K562 (cell line): ENCODE measurements at regions not wholly inside any gene's neighbourhood (a gene's known extent, or its start where the extent isn't known, plus 50 kb on each side); places are given as distances from the start of the nearest gene placed in this dataset.

Source experiments
- ATAC-seq: fragments of 200-7000 bp; cut with Tn5 transposase; 3 replicates; pipeline ENCODE4 v1.9.1; 2020; ENCODE audit warnings: moderate library complexity
- BruUV-seq: library from RNA; stranded (reverse); fragments of 400-500 nt; replicated peaks from 2 replicates; lab custom pipeline; 2021; lab: Mats Ljungman, UMichigan
- CTCF ChIA-PET: fragments of 300-600 bp; formaldehyde crosslinking; extraction: SDS; loops from one replicate; lab custom pipeline; 2021; ENCODE audit warnings: low intra/inter-chr PET ratio; lab: Yijun Ruan, JAX
- POLR2A ChIA-PET: fragments of 300-600, 350-650 bp; sonication (Branson Sonifier 250); formaldehyde crosslinking; extraction: SDS; loops from one replicate; lab custom pipeline; 2021; ENCODE audit warnings: antibody characterized with exemption, inconsistent platforms; lab: Yijun Ruan, JAX
- DNase-seq, 4 experiments: peaks; one replicate each; pipeline versions ENCODE4 v3.0.0 to v3.0.0-alpha.2; 2011 to 2018; ENCODE audit warnings: low spot score in 3 of 4, mixed read lengths in 3 of 4; ENCODE audit errors: extremely low read depth in 1 of 4
- FAIRE-seq: peaks from 2 replicates; lab custom pipeline; 2011; peaks lifted over from hg19 to GRCh38; lab: Jason Lieb, UNC
- H2AFZ ChIP-seq: 2 replicates; pipeline ENCODE4 v1.6.0; 2011; ENCODE audit warnings: low read depth, low read length, control low read depth, inconsistent platforms
- H3K27ac ChIP-seq: fragments of 200-600 bp; 3 replicates; pipeline ENCODE4 v1.8.0; 2011; ENCODE audit warnings: low read depth, mild to moderate bottlenecking, control low read depth, inconsistent platforms, low read length, moderate library complexity, mixed read lengths; ENCODE audit errors: extremely low read depth
- H3K27me3 ChIP-seq, 2 experiments: fragments of 300-600 bp in 1 of 2; 2 replicates in 1 of 2; 3 replicates in 1 of 2; pipeline versions ENCODE4 v1.6.0 to v1.8.0; 2011; ENCODE audit warnings: inconsistent platforms in 2 of 2, low read length in 2 of 2, mild to moderate bottlenecking in 1 of 2, mixed read lengths in 1 of 2, moderate library complexity in 1 of 2; ENCODE audit not compliant: control insufficient read depth in 2 of 2, insufficient read depth in 2 of 2
- H3K36me3 ChIP-seq: fragments of 300-600 bp; 3 replicates; pipeline ENCODE4 v1.8.0; 2011; ENCODE audit warnings: mild to moderate bottlenecking, low read length, inconsistent platforms; ENCODE audit not compliant: control insufficient read depth, insufficient read depth
- H3K4me1 ChIP-seq, 2 experiments: fragments of 200-600 bp in 1 of 2; replicated peaks in 1 of 2; 2 replicates in 1 of 2; 3 replicates in 1 of 2; pipeline versions ENCODE4 v1.5.1 to v1.8.0; 2011; ENCODE audit warnings: inconsistent platforms in 2 of 2, low read length in 2 of 2, mild to moderate bottlenecking in 1 of 2, mixed read lengths in 1 of 2, moderate library complexity in 1 of 2; ENCODE audit not compliant: control insufficient read depth in 2 of 2, insufficient read depth in 2 of 2
- H3K4me2 ChIP-seq: 2 replicates; pipeline ENCODE4 v1.6.1; 2011; ENCODE audit warnings: low read length, control low read depth, inconsistent platforms, mixed read lengths; ENCODE audit not compliant: insufficient read depth
- H3K4me3 ChIP-seq: fragments of 200-600 bp; sonication (generic), shearing (Covaris generic); 2 replicates; pipeline ENCODE4 v1.5.1; 2016; ENCODE audit warnings: control low read depth, inconsistent platforms
- H3K79me2 ChIP-seq: fragments of 200-600 bp; 3 replicates; pipeline ENCODE4 v1.8.0; 2011; ENCODE audit warnings: low read length, inconsistent platforms; ENCODE audit not compliant: control insufficient read depth, insufficient read depth
- H3K9ac ChIP-seq, 2 experiments: 2 replicates each; pipeline versions ENCODE4 v1.6.0 to v1.6.1; 2011; ENCODE audit warnings: low read depth in 2 of 2, low read length in 2 of 2, control low read depth in 1 of 2, inconsistent platforms in 1 of 2, mild to moderate bottlenecking in 1 of 2, mixed read lengths in 1 of 2; ENCODE audit not compliant: insufficient read depth in 1 of 2
- H3K9me1 ChIP-seq: one replicate; pipeline ENCODE4 v1.6.0; 2011; ENCODE audit warnings: inconsistent platforms, mild to moderate bottlenecking, low read length, moderate library complexity; ENCODE audit not compliant: control insufficient read depth, insufficient read depth
- H3K9me3 ChIP-seq: replicated peaks from 2 replicates; pipeline ENCODE4 v1.5.1; 2011; ENCODE audit warnings: low read depth, low read length, inconsistent platforms; ENCODE audit not compliant: control insufficient read depth, insufficient read depth
- H4K20me1 ChIP-seq: replicated peaks from 2 replicates; pipeline ENCODE4 v1.6.1; 2011; ENCODE audit warnings: low read length, inconsistent platforms, mixed read lengths; ENCODE audit not compliant: control insufficient read depth, insufficient read depth
- C11orf30 ChIP-seq: fragments of 450-650 bp; IDR thresholded peaks from 2 replicates; pipeline ENCODE4 v1.6.1; 2016; ENCODE audit warnings: low read depth, mild to moderate bottlenecking
- MBD2 ChIP-seq: sonication (generic); IDR thresholded peaks from 2 replicates; pipeline ENCODE4 v1.6.1; 2016; ENCODE audit warnings: low read depth, borderline replicate concordance
- SETDB1 ChIP-seq: IDR thresholded peaks from one replicate; pipeline ENCODE4 v1.6.1; 2012; ENCODE audit warnings: low read length, control low read depth, inconsistent platforms
- ZBTB11 ChIP-seq, 3 experiments: fragments of 200-800 bp in 1 of 3; fragments of 250-450 bp in 1 of 3; fragments of 450-650 bp in 1 of 3; sonication (Bioruptor Pico) in 1 of 3; sonication (Bioruptor generic) in 1 of 3; formaldehyde crosslinking in 1 of 3; IDR thresholded peaks; 2 replicates each; pipeline versions ENCODE4 v1.6.1 to v1.8.0; 2016 to 2022; ENCODE audit warnings: mild to moderate bottlenecking in 2 of 3, missing genetic modification characterization in 2 of 3, missing compliant biosample characterization in 1 of 3, moderate library complexity in 1 of 3
- ZNF316 ChIP-seq: fragments of 450-650 bp; IDR thresholded peaks from 2 replicates; pipeline ENCODE4 v1.6.1; 2016
- WGBS: fragments of 100-300 bp; shearing (Covaris generic); methylation state at CpG from one replicate; pipeline ENCODE4 v1.1.6; 2016; ENCODE audit warnings: low coverage, mixed read lengths; ENCODE audit not compliant: insufficient coverage; ENCODE audit errors: missing lambda C conversion rate; 5-methylcytosine and 5-hydroxymethylcytosine counted together
- in situ Hi-C: fragments of 300-500 bp; cut with MboI; formaldehyde crosslinking; loops from 4 replicates; pipeline ENCODE4 v1.15.0; 2018; ENCODE audit warnings: inconsistent platforms, mixed read lengths
- intact Hi-C: fragments of 100-400 bp; cut with micrococcal nuclease; formaldehyde crosslinking; loops from 2 replicates; pipeline ENCODE4 v1.14.2; 2022

- H3K4me2 ChIP-seq: no peak overlapping the region
- DNase-seq: no peak
- BruUV-seq: no TSS peak
- no peak overlapping the region for H3K27ac ChIP-seq
- no peaks in the 10 kb centered on the region for H4K20me1 ChIP-seq
- no peaks in the 10 kb centered on the region for H3K79me2 ChIP-seq
- no peaks in the 10 kb centered on the region for H3K4me1 ChIP-seq
- H3K9ac ChIP-seq: no peak overlapping the region
- ATAC-seq: no peak
- no peak for FAIRE-seq
- ChIA-PET CTCF (no interaction called here), POLR2A (no interaction called here)
- H3K27me3 ChIP-seq: peaks cover 0 to 8% of the 10 kb centered on the region in 2 experiments; a peak in 1 of 5 replicates
- no peaks in the 10 kb centered on the region for H3K9me1 ChIP-seq
- no peaks in the 10 kb centered on the region; the same call in 1 of the 2 replicates for H3K9me3 ChIP-seq
- intact Hi-C loops (no loop called here), in situ Hi-C loops (no loop called here)
- 0% methylated on average over 3 of the region's 3 CpGs for WGBS
- no peak overlapping the region for H2AFZ ChIP-seq
- TF ChIP-seq ZNF316: 0 out of 2 replicates have a peak, but pooled peaks have one; percentile 25
- 0 out of 2 replicates have a peak, but pooled peaks have one; percentile 16 for TF ChIP-seq C11orf30
- no peak for TF ChIP-seq MBD2
- H3K36me3 ChIP-seq: no peaks in the 10 kb centered on the region
- no peak overlapping the region for H3K4me3 ChIP-seq
These were observed 59.1 kb upstream of the FAM20A start for GRCh38 chr17:68660302-68660701.

GRCh38 chr17:68658999-68659780, 58.0 kb upstream of the FAM20A start:
- DNase-seq (no peak), FAIRE-seq (no peak), ATAC-seq (no peak)
- TF ChIP-seq ZBTB11 (CRISPR knock-in tag; IDR thresholded peaks at IDR 0.05): 0 out of 6 replicates have a peak, but pooled peaks of 1 of the 3 experiments have one; percentile 12
- TF ChIP-seq SETDB1: no peak
- no peaks in the 10 kb centered on the region for H3K79me2 ChIP-seq
- H3K9me1 ChIP-seq: no peaks in the 10 kb centered on the region
- H3K4me2 ChIP-seq: no peak overlapping the region
- WGBS: 1% methylated on average over 7 of the region's 7 CpGs
- no TSS peak for BruUV-seq
- ChIA-PET POLR2A (interaction anchor here (0.7 kb wide), 1 partner anchor 49 kb away, joined by 3 read pairs; no protein-coding TSS in a partner anchor), CTCF (no interaction called here)
- H4K20me1 ChIP-seq: no peaks in the 10 kb centered on the region
- no peak overlapping the region for H3K4me3 ChIP-seq
- in situ Hi-C loops (no loop called here), intact Hi-C loops (no loop called here)
- H3K9me3 ChIP-seq: no peaks in the 10 kb centered on the region; the same call in 1 of the 2 replicates
- no peak overlapping the region for H3K9ac ChIP-seq
- no peaks in the 10 kb centered on the region for H3K36me3 ChIP-seq
- H2AFZ ChIP-seq: no peak overlapping the region
- peaks cover 0 to 6% of the 10 kb centered on the region in 2 experiments; a peak in 1 of 5 replicates for H3K27me3 ChIP-seq
- no peaks in the 10 kb centered on the region for H3K4me1 ChIP-seq
- H3K27ac ChIP-seq: no peak overlapping the region
